GM18909 (cell line): ENCODE measurements at regions not wholly inside any gene's neighbourhood (a gene's known extent, or its start where the extent isn't known, plus 50 kb on each side); places are given as distances from the start of the nearest gene placed in this dataset.
"Not testable (repeated sequence)": the region's sequence is repeated elsewhere in the genome, so short reads cannot be mapped to it uniquely, and the experiment has no call there.

Source experiments
- ATAC-seq: cut with Tn5 transposase; IDR thresholded peaks from one replicate; pipeline ENCODE4 v1.9.1; 2021; ENCODE audit warnings: mild to moderate bottlenecking; ENCODE audit not compliant: unreplicated experiment, poor library complexity

- not testable (repeated sequence) for ATAC-seq
Measured at GRCh38 chr16:16610389-16610967, 231.5 kb downstream of the NPIPA7 start.

GRCh38 chr16:16613212-16613611 is 234.3 kb downstream of the NPIPA7 start:
- not testable (repeated sequence) for ATAC-seq

- not testable (repeated sequence) for ATAC-seq
Measured at GRCh38 chr16:16614484-16614883, 235.5 kb downstream of the NPIPA7 start.

GRCh38 chr16:16618963-16619465 is 240.1 kb downstream of the NPIPA7 start:
- ATAC-seq, result not testable (repeated sequence)

- not testable (repeated sequence) for ATAC-seq
Measured at GRCh38 chr16:16624367-16624766, 245.4 kb downstream of the NPIPA7 start.

GRCh38 chr16:16625140-16625539 is 246.2 kb downstream of the NPIPA7 start:
- not testable (repeated sequence) for ATAC-seq

GRCh38 chr16:16627865-16628264 is 248.9 kb downstream of the NPIPA7 start:
- not testable (repeated sequence) for ATAC-seq

GRCh38 chr16:16638231-16638630 is 259.3 kb downstream of the NPIPA7 start:
- ATAC-seq, result not testable (repeated sequence)

- ATAC-seq, result not testable (repeated sequence)
Measured at GRCh38 chr16:16638714-16639113, 259.8 kb downstream of the NPIPA7 start.

GRCh38 chr16:16643828-16644227 is 264.9 kb downstream of the NPIPA7 start:
- not testable (repeated sequence) for ATAC-seq

- ATAC-seq, result not testable (repeated sequence)
Measured at GRCh38 chr16:16648002-16648401, 269.1 kb downstream of the NPIPA7 start.

GRCh38 chr16:16672180-16672812 is 293.4 kb downstream of the NPIPA7 start:
- ATAC-seq, result not testable (repeated sequence)

GRCh38 chr16:16674820-16675219 is 295.9 kb downstream of the NPIPA7 start:
- ATAC-seq, result not testable (repeated sequence)

- ATAC-seq, result not testable (repeated sequence)
Measured at GRCh38 chr16:16721849-16722248, 342.9 kb downstream of the NPIPA7 start.

GRCh38 chr16:16722666-16723065 is 343.7 kb downstream of the NPIPA7 start:
- not testable (repeated sequence) for ATAC-seq

GRCh38 chr16:16723819-16724519 is 345.0 kb downstream of the NPIPA7 start:
- ATAC-seq, result not testable (repeated sequence)

GRCh38 chr16:16727048-16727447 is 348.1 kb downstream of the NPIPA7 start:
- not testable (repeated sequence) for ATAC-seq

- not testable (repeated sequence) for ATAC-seq
Measured at GRCh38 chr16:16742573-16742972, 363.6 kb downstream of the NPIPA7 start.

- ATAC-seq, result not testable (repeated sequence)
Measured at GRCh38 chr16:16754992-16755667, 376.2 kb downstream of the NPIPA7 start.

GRCh38 chr16:16763449-16763848 is 384.5 kb downstream of the NPIPA7 start:
- no peak for ATAC-seq
